Neural cell (in vitro differentiated cells): ENCODE measurements at regions not wholly inside any gene's neighbourhood (a gene's known extent, or its start where the extent isn't known, plus 50 kb on each side); places are given as distances from the start of the nearest gene placed in this dataset.

Experiments
- H2AFZ ChIP-seq: fragments of 200-600, 300-800 bp; sonication (generic), shearing (Covaris generic); 2 replicates; pipeline ENCODE4 v1.6.0; 2014; ENCODE audit warnings: low read depth, mild to moderate bottlenecking, antibody characterized with exemption, low read length, moderate library complexity
- H3F3A ChIP-seq: fragments of 200-600 bp; shearing (Covaris generic); 2 replicates; pipeline ENCODE4 v1.6.1; 2016; ENCODE audit warnings: mild to moderate bottlenecking, moderate library complexity, mixed read lengths, antibody characterized with exemption, low read length; ENCODE audit not compliant: insufficient read depth, poor library complexity, severe bottlenecking
- H3K27ac ChIP-seq: fragments of 200-600, 300-800 bp; sonication (generic), shearing (Covaris generic); 2 replicates; pipeline ENCODE4 v1.5.1; 2014; ENCODE audit warnings: mild to moderate bottlenecking, low read length, moderate library complexity
- H3K27me3 ChIP-seq: fragments of 300-800, 200-600 bp; sonication (generic), shearing (Covaris generic); 2 replicates; pipeline ENCODE4 v1.6.0; 2014; ENCODE audit warnings: mild to moderate bottlenecking, low read depth, low read length, moderate library complexity; ENCODE audit not compliant: insufficient read depth
- H3K36me3 ChIP-seq: fragments of 300-800, 200-600 bp; sonication (generic), shearing (Covaris generic); 2 replicates; pipeline ENCODE4 v1.5.1; 2014; ENCODE audit warnings: mild to moderate bottlenecking, antibody characterized with exemption, low read length, moderate library complexity; ENCODE audit not compliant: insufficient read depth
- H3K4me2 ChIP-seq: fragments of 300-800, 200-600 bp; sonication (generic), shearing (Covaris generic); 2 replicates; pipeline ENCODE4 v1.6.0; 2014; ENCODE audit warnings: mild to moderate bottlenecking, low read length
- H3K4me3 ChIP-seq: fragments of 300-800, 200-600 bp; sonication (generic), shearing (Covaris generic); 2 replicates; pipeline ENCODE4 v1.5.1; 2014; ENCODE audit warnings: mild to moderate bottlenecking, low read length, moderate library complexity
- H3K79me2 ChIP-seq: fragments of 200-600 bp; shearing (Covaris generic); replicated peaks from 2 replicates; pipeline ENCODE4 v1.6.0; 2014; ENCODE audit warnings: mild to moderate bottlenecking, low read length, moderate library complexity; ENCODE audit not compliant: insufficient read depth
- H3K9ac ChIP-seq: fragments of 300-800, 200-600 bp; sonication (generic), shearing (Covaris generic); 2 replicates; pipeline ENCODE4 v1.6.1; 2016; ENCODE audit warnings: mild to moderate bottlenecking, low read length, mixed read lengths
- H3K9me2 ChIP-seq: fragments of 200-600 bp; shearing (Covaris generic); 2 replicates; pipeline ENCODE4 v1.6.1; 2016; ENCODE audit warnings: mild to moderate bottlenecking, low read length, mixed read lengths; ENCODE audit not compliant: insufficient read depth
- H3K9me3 ChIP-seq: fragments of 200-600, 300-800 bp; sonication (generic), shearing (Covaris generic); 2 replicates; pipeline ENCODE4 v1.6.1; 2016; ENCODE audit warnings: mild to moderate bottlenecking, mixed run types, low read length, moderate library complexity, mixed read lengths
- H4K20me1 ChIP-seq: fragments of 200-600 bp; shearing (Covaris generic); 2 replicates; pipeline ENCODE4 v1.6.1; 2016; ENCODE audit warnings: mild to moderate bottlenecking, mixed run types; ENCODE audit not compliant: insufficient read depth
- CTCF ChIP-seq: fragments of 450-650 bp; IDR thresholded peaks from 2 replicates; pipeline ENCODE4 v1.5.1; 2014; ENCODE audit warnings: antibody characterized with exemption, mild to moderate bottlenecking, moderate library complexity; ENCODE audit not compliant: poor library complexity, severe bottlenecking
- EP300 ChIP-seq: fragments of 450-650 bp; conservative IDR thresholded peaks from 2 replicates; pipeline ENCODE4 v1.6.1; 2014; ENCODE audit warnings: antibody characterized with exemption, mild to moderate bottlenecking, moderate library complexity; ENCODE audit not compliant: poor library complexity, severe bottlenecking
- EZH2 ChIP-seq: fragments of 200-600, 300-800 bp; shearing (Covaris generic), sonication (generic); IDR thresholded peaks from 2 replicates; pipeline ENCODE4 v1.6.1; 2014; ENCODE audit warnings: antibody characterized with exemption, low read length, borderline replicate concordance, mild to moderate bottlenecking; ENCODE audit not compliant: insufficient read depth, poor library complexity, severe bottlenecking
- MXI1 ChIP-seq: fragments of 450-650 bp; conservative IDR thresholded peaks from 2 replicates; pipeline ENCODE4 v1.6.1; 2014; ENCODE audit warnings: antibody characterized with exemption, mild to moderate bottlenecking; ENCODE audit not compliant: poor library complexity, severe bottlenecking
- POLR2AphosphoS5 ChIP-seq: IDR thresholded peaks from 2 replicates; pipeline ENCODE4 v1.6.1; 2012
- RAD21 ChIP-seq: fragments of 450-650 bp; conservative IDR thresholded peaks from 2 replicates; pipeline ENCODE4 v1.6.1; 2014; ENCODE audit warnings: antibody characterized with exemption, mild to moderate bottlenecking, moderate library complexity
- REST ChIP-seq: IDR thresholded peaks from 2 replicates; pipeline ENCODE4 v1.6.1; 2012; ENCODE audit warnings: borderline replicate concordance
- SMC3 ChIP-seq: fragments of 450-650 bp; conservative IDR thresholded peaks from 2 replicates; pipeline ENCODE4 v1.6.1; 2014; ENCODE audit warnings: antibody characterized with exemption, mild to moderate bottlenecking, moderate library complexity; ENCODE audit not compliant: poor library complexity
- TAF1 ChIP-seq: IDR thresholded peaks from 2 replicates; pipeline ENCODE4 v1.6.1; 2012; ENCODE audit warnings: low read depth

GRCh38 chr6:148263010-148263409 is 79.6 kb upstream of the SASH1 start:
- Histone ChIP-seq H3K9me2 (no peaks in the 10 kb centered on the region), H3K36me3 (no peaks in the 10 kb centered on the region), H3K4me2 (no peak overlapping the region), H3K27me3 (no peaks in the 10 kb centered on the region), H3K9me3 (no peaks in the 10 kb centered on the region), H3K79me2 (no peaks in the 10 kb centered on the region), H3F3A (no peaks in the 10 kb centered on the region), H4K20me1 (no peaks in the 10 kb centered on the region), H3K9ac (no peak overlapping the region), H2AFZ (no peak overlapping the region), H3K27ac (no peak overlapping the region), H3K4me3 (no peak overlapping the region)
- TF ChIP-seq CTCF (no peak), MXI1 (no peak), RAD21 (no peak), EP300 (no peak)

GRCh38 chr6:148263961-148264360 is 78.7 kb upstream of the SASH1 start:
- Histone ChIP-seq H3K27me3 (no peaks in the 10 kb centered on the region), H3F3A (no peaks in the 10 kb centered on the region), H3K9ac (no peak overlapping the region), H3K9me2 (no peaks in the 10 kb centered on the region), H3K27ac (no peak overlapping the region), H3K4me2 (no peak overlapping the region), H3K4me3 (no peak overlapping the region), H2AFZ (no peak overlapping the region), H4K20me1 (no peaks in the 10 kb centered on the region), H3K9me3 (no peaks in the 10 kb centered on the region), H3K36me3 (no peaks in the 10 kb centered on the region), H3K79me2 (no peaks in the 10 kb centered on the region)
- TF ChIP-seq EP300 (no peak), POLR2AphosphoS5 (no peak), EZH2 (no peak), RAD21 (no peak), MXI1 (no peak), REST (no peak), TAF1 (no peak), CTCF (no peak), SMC3 (no peak)
